H1 (cell line): ENCODE measurements at regions not wholly inside any gene's neighbourhood (a gene's known extent, or its start where the extent isn't known, plus 50 kb on each side); places are given as distances from the start of the nearest gene placed in this dataset.

Experiments used
- CBX5 ChIP-seq: fragments of 300-800, 300-1000 bp; sonication (generic); IDR thresholded peaks from 2 replicates; pipeline ENCODE4 v1.7.1; 2016; ENCODE audit warnings: antibody characterized with exemption, low read length, low read depth
- EZH2 ChIP-seq: fragments of 200-600 bp; sonication (generic); IDR thresholded peaks from 2 replicates; pipeline ENCODE4 v1.7.1; 2012; ENCODE audit warnings: low read depth, mild to moderate bottlenecking, moderate library complexity, low read length, inconsistent platforms; ENCODE audit not compliant: severe bottlenecking
- POLR2AphosphoS5 ChIP-seq: IDR thresholded peaks from 2 replicates; pipeline ENCODE4 v1.6.1; 2011; ENCODE audit warnings: low read depth, low read length
- RAD21 ChIP-seq, 2 experiments: IDR thresholded peaks in 1 of 2; conservative IDR thresholded peaks in 1 of 2; 2 replicates each; pipeline ENCODE4 v1.6.1; 2011; ENCODE audit warnings: low read depth in 2 of 2, low read length in 2 of 2, improper control_type of control experiment in 1 of 2, inconsistent platforms in 1 of 2, mild to moderate bottlenecking in 1 of 2, moderate library complexity in 1 of 2
- SIRT6 ChIP-seq: IDR thresholded peaks from one replicate; pipeline ENCODE4 v1.7.1; 2012; ENCODE audit warnings: low read length, inconsistent platforms
- SUZ12 ChIP-seq: fragments of 200-600 bp; sonication (generic); IDR thresholded peaks from 2 replicates; pipeline ENCODE4 v1.6.1; 2012; ENCODE audit warnings: mild to moderate bottlenecking, inconsistent platforms, low read length, moderate library complexity, mixed read lengths
- TF ChIP-seq, protein P1 (sequence below), 3 experiments: IDR thresholded peaks; 1 replicate in 2 of 3; 2 replicates in 1 of 3; pipeline versions ENCODE4 v1.5.1 to v1.6.1; 2011; ENCODE audit warnings: low read length in 3 of 3, mild to moderate bottlenecking in 3 of 3, inconsistent platforms in 2 of 3, low read depth in 1 of 3, moderate library complexity in 1 of 3; ENCODE audit not compliant: insufficient read depth in 1 of 3; ENCODE audit errors: control extremely low read depth in 1 of 3

DNA sequence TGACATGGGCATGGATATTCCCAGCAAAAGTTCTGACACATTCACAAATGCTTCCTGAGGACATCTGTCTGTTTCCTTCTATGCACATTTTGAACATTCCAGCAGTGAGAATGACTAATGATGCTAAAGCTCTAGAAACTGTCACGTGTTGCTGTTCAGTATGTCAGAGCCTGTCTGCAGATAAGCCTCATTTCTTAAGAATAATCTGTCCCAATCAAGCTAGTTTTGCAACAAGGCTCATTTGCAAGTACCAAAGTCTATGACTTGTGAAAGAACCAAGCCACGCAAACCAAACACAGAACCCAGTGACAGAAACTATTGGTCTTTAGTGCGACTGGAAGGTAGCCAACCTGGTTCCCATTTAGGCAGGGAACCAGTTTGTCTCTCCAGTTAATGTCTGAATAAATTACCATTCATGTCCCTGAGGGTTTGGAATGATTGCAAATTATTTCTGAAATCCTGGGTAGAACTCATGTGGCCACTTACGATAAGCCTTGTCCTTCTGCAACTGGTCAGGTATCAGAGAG is 178.5 kb downstream of the C9orf152 start:
- TF ChIP-seq CBX5 (no peak), EZH2 (no peak), POLR2AphosphoS5 (no peak), RAD21 (IDR thresholded peaks at IDR 0.05 in 1 of 2, conservative IDR thresholded peaks at IDR 0.05 in 1 of 2; ENCODE audit: low read depth in 2 of 2, low read length in 2 of 2) (no peak), SUZ12 (no peak), SIRT6 (no peak)
- TF ChIP-seq, protein P1, sequence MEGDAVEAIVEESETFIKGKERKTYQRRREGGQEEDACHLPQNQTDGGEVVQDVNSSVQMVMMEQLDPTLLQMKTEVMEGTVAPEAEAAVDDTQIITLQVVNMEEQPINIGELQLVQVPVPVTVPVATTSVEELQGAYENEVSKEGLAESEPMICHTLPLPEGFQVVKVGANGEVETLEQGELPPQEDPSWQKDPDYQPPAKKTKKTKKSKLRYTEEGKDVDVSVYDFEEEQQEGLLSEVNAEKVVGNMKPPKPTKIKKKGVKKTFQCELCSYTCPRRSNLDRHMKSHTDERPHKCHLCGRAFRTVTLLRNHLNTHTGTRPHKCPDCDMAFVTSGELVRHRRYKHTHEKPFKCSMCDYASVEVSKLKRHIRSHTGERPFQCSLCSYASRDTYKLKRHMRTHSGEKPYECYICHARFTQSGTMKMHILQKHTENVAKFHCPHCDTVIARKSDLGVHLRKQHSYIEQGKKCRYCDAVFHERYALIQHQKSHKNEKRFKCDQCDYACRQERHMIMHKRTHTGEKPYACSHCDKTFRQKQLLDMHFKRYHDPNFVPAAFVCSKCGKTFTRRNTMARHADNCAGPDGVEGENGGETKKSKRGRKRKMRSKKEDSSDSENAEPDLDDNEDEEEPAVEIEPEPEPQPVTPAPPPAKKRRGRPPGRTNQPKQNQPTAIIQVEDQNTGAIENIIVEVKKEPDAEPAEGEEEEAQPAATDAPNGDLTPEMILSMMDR (IDR thresholded peaks at IDR 0.05; ENCODE audit: control extremely low read depth in 1 of 3, insufficient read depth in 1 of 3, low read depth in 1 of 3, low read length in 3 of 3): no peak
